Activated CD4-positive, alpha-beta T cell treated with anti-CD3 and anti-CD28 coated beads, Interleukin-2, amount 50 U/mL, for 48 hours (primary cell): ENCODE measurements at regions not wholly inside any gene's neighbourhood (a gene's known extent, or its start where the extent isn't known, plus 50 kb on each side); places are given as distances from the start of the nearest gene placed in this dataset.
A peak's percentile ranks its signal among the peaks of the same experiment; 100 is the strongest.

Source experiments
- DNase-seq, 2 experiments: peaks; one replicate each; pipeline ENCODE4 v3.0.0-alpha.2; 2020

GRCh38 chr2:156158808-156159207 lies 173.7 kb downstream of the NR4A2 start:
- DNase-seq, result no peak

- DNase-seq, result no peak
Observed at GRCh38 chr2:156157670-156158069, 174.9 kb downstream of the NR4A2 start.

GRCh38 chr2:156156580-156156979 lies 175.9 kb downstream of the NR4A2 start:
- no peak for DNase-seq

- DNase-seq, result no peak
Observed at GRCh38 chr2:156155319-156155718, 177.2 kb downstream of the NR4A2 start.

- DNase-seq, result no peak
Observed at GRCh38 chr2:156151351-156151750, 181.2 kb downstream of the NR4A2 start.

- DNase-seq, result no peak
Observed at GRCh38 chr2:156147594-156148330, 184.8 kb downstream of the NR4A2 start.

- no peak for DNase-seq
Observed at GRCh38 chr2:156145976-156146375, 186.5 kb downstream of the NR4A2 start.

GRCh38 chr2:156145469-156145868 lies 187.1 kb downstream of the NR4A2 start:
- no peak for DNase-seq

GRCh38 chr2:156136566-156136965 lies 196.0 kb downstream of the NR4A2 start:
- DNase-seq, result no peak

GRCh38 chr2:156134887-156135286 lies 197.6 kb downstream of the NR4A2 start:
- DNase-seq, result no peak

- DNase-seq, result no peak
Observed at GRCh38 chr2:156132941-156133340, 199.6 kb downstream of the NR4A2 start.

- no peak for DNase-seq
Observed at GRCh38 chr2:156132130-156132529, 200.4 kb downstream of the NR4A2 start.

GRCh38 chr2:156129227-156129626 lies 203.3 kb downstream of the NR4A2 start:
- DNase-seq, result no peak

- no peak for DNase-seq
Observed at GRCh38 chr2:156125018-156125417, 207.5 kb downstream of the NR4A2 start.

- no peak for DNase-seq
Observed at GRCh38 chr2:156124458-156124857, 208.1 kb downstream of the NR4A2 start.

GRCh38 chr2:156118753-156119416 lies 213.6 kb downstream of the NR4A2 start:
- DNase-seq, result no peak

GRCh38 chr2:156116113-156116512 lies 216.4 kb downstream of the NR4A2 start:
- no peak for DNase-seq

- DNase-seq, result no peak
Observed at GRCh38 chr2:156115338-156115737, 217.2 kb downstream of the NR4A2 start.

- no peak for DNase-seq
Observed at GRCh38 chr2:156112323-156112722, 220.2 kb downstream of the NR4A2 start.

- peak; percentile 10 to 13 for DNase-seq
Observed at GRCh38 chr2:156110890-156111289, 221.6 kb downstream of the NR4A2 start.

GRCh38 chr2:156099382-156099781 lies 233.1 kb downstream of the NR4A2 start:
- DNase-seq, result no peak

- no peak for DNase-seq
Observed at GRCh38 chr2:156098506-156098905, 234.0 kb downstream of the NR4A2 start.

GRCh38 chr2:156088587-156088986 lies 243.9 kb downstream of the NR4A2 start:
- no peak for DNase-seq

- DNase-seq, result no peak
Observed at GRCh38 chr2:156087875-156088274, 244.6 kb downstream of the NR4A2 start.
